HG03103 (cell line): ENCODE measurements at regions not wholly inside any gene's neighbourhood (a gene's known extent, or its start where the extent isn't known, plus 50 kb on each side); places are given as distances from the start of the nearest gene placed in this dataset.
"Not testable (repeated sequence)": the region's sequence is repeated elsewhere in the genome, so short reads cannot be mapped to it uniquely, and the experiment has no call there.

Source experiments
- ATAC-seq: cut with Tn5 transposase; IDR thresholded peaks from one replicate; pipeline ENCODE4 v1.9.1; 2021; ENCODE audit warnings: low read depth; ENCODE audit not compliant: unreplicated experiment

DNA sequence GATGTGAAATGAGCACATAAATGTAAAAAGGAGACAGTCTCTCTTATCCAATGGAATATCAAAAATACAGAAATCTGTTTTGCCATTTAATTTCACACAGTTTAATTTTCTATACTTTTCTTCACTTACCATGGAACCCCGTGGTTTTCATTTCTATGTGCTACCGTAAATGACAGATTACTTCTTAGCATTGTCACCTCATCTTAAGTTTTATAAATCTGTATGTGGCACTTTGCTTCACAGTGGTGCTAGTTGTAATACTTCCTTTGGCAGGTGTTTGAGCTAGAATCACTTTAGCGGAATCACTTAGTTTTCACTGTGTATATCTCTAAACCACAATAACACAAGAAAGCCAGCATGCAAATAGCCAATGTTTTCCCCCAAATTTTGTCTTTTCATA lies 781.9 kb upstream of the MGAT4C start:
- ATAC-seq: no peak

DNA sequence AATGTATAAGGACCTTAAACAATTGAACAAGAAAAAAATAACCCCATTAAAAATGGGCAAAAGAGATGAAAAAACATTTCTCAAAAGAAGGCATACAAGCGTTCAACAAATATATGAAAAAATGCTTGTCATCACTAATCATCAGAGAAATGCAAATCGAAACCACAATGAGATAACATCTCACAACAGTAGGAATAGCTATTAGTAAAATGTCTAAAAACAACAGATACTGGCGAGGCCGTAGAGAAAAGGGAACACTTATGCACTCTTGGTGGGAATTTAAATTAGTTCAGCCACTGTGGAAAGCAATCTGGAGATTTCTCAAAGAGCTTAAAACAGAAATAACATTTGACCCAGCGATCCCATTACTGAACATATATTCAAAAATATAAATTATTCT lies 769.8 kb upstream of the MGAT4C start:
- no peak for ATAC-seq

DNA sequence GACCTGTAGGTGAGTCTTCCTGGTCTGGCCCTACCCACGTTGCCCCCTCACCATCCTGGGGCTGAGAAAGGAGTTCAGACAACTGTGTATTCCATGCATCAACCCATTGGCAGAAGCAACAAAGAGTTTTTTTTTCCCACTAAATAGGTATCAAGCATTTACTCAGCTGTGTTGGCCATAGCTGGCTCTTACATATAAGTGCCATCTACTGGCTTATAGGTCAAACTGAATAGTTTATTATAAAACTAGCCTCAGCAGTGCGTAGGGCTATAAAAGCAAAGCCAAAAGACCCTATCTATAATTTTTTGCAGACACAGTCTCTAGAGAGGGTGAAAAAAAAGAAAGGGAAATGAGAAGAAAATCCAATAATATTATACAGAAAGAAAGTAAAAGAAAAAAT lies 765.2 kb upstream of the MGAT4C start:
- ATAC-seq: no peak

DNA sequence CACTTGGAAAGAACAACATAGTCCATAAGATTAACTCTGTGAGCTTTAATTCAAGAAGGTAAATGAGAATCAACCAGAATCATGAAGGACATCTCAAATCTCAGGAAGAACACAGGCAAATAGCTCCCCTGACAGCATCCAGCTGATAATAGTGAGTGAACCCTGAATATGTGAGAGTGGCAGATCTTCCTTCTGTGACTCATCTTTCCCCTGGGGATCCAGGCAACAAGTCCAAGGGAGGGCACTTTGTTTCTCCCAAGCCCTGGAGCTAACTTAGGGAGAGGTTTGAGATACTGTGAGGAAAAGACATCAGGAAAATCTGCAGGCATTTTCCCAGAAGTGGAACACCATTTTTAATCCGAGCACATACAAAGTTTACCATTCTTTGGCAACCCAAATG lies 763.9 kb upstream of the MGAT4C start:
- ATAC-seq: no peak

GRCh38 chr12:87015352-87015751 lies 759.2 kb upstream of the MGAT4C start:
- ATAC-seq: no peak

- ATAC-seq: no peak
Measured at GRCh38 chr12:87008785-87009384, 752.7 kb upstream of the MGAT4C start.

DNA sequence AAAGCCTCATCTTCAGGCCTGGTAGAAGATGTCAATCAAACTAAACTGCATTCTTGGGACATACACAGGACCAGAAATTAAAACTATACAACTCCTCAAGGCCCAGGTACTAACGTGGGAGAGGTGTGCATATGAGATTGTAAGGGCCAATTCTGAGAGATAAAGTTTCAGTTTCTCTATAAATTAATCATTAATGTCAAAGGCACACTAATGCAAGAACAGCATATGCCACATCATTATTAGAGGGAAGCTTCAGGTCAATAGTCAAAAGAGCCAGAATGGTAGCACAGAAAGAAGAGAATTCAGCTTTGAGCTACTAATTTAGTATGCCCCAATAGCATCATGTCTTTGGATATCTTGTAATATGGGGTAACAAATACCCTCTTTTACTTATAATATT lies 744.9 kb upstream of the MGAT4C start:
- ATAC-seq: no peak

DNA sequence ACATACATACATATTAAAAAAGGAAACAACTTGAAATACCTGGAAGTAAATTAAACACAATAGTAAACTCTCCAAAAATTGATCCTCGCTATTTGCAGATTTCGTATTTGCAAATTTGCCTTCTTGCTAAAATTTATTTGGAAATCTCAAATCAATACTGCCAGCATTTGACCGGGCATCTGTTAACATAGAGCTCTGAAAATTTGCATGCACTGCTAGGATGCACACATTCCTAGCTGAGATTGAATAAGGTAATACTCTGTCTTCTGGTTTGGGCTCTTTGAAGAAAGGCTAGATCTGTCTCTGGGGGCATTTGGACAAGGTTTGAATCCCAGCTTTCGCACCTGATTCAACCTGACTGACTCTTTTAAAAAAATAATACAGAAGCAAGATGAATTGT lies 729.1 kb upstream of the MGAT4C start:
- no peak for ATAC-seq

DNA sequence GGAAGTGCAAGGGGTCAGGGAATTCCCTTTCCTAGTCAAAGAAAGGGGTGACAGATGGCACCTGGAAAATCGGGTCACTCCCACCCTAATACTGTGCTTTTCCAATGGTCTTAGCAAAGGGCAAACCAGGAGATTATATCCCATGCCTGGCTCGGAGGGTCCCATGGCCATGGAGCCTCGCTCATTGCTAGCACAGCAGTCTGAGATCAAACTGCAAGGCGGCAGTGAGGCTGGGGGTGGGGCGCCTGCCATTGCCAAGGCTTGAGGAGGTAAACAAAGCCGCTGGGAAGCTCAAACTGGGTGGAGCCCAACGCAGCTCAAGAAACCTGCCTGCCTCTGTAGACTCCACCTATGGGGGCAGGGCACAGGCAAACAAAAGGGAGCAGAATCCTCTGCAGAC lies 714.4 kb upstream of the MGAT4C start:
- not testable (repeated sequence) for ATAC-seq

DNA sequence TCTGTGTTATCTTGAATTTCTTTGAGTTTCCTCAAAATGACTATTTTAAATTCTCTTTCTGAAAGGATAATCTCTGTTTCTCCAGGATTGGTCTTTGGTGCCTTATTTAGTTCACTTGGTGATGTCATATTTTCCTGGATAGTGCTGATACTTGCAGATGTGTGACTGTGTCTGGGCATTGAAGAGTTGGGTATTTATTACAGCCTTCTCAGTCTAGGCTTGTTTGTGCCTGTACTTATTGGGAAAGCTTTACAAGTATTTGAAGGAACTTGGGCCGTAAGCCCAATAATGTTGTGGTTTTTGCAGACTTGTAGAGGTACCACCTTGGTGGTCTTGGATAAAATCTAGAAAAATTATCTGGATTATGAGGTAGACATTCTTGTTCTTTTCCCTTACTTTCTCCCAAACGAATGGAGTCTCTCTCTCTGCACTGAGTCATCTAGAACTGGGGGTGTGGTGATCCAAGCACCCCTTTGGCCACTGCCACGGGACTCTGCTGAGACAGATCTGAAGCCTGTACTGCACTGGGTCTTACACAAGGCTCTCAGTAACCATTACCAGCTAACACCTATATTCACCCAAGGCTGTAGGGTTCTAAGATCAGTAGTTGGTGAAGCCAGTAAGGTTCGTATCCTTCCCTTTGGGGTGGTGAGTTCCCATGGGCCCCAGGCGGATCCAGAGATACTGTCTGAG lies 703.7 kb upstream of the MGAT4C start:
- no peak for ATAC-seq

DNA sequence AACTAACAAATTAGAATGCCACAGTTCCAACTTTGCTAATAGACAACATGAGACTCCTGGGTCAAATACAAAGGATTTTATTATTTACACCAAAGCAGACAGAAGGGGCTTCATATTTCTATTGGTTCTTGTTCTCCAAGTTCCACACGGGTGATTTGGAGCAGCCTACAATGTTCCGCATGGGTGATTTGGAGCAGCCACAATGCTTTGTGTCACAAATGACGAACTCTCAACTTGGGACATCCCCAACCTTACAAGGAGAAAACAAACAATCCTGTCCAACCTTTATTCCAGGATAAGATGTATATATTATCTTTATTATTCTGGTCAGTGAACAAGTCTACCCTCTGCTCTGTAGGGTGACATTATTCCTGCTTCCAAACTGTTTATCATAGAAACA lies 694.3 kb upstream of the MGAT4C start:
- ATAC-seq: no peak

DNA sequence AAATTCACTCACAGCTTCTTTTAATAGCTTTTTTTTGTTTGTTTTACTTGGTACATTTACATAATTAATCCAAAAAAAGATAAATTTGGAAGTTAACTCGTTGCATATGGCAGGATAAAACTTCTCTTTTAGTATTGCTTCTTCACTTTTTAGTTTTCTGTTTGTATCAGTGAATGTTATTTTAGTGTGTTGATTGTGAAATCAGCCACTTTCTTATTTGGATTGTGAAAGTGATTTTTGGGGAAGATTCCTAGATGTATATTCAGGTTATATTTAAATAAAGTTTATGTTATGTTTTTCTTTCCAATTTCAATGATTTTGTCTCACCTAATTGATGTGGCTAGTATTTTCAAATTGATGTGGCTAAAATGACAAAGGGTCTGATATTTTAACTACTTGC lies 693.9 kb upstream of the MGAT4C start:
- ATAC-seq: no peak

- ATAC-seq: no peak
Measured at GRCh38 chr12:86948851-86949250, 692.7 kb upstream of the MGAT4C start.

DNA sequence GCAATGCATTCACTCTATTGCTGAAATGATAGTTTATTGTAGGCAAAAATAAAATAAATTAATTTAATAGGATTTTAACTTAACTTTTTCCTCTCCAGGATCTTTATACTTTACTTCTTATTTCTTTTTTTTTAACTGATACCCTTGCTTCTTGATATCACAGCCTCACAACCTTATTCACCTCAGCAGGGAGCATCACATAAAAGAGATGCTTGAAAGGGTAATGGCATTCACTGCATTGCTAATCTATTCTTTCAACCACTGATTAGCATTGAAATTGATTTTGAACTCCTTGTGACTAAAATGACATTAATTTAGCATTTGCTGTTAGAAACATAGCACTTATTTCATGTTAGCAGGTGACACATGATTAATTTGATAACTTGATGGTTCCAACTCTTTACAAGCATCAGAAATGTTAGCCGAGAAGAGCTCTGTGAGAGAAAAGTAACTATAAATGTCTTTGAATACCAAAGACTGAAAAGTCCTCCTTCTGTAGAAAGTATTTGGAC lies 689.5 kb upstream of the MGAT4C start:
- ATAC-seq: no peak

GRCh38 chr12:86944197-86944819 lies 688.1 kb upstream of the MGAT4C start:
- not testable (repeated sequence) for ATAC-seq

GRCh38 chr12:86931714-86932113 lies 675.5 kb upstream of the MGAT4C start:
- ATAC-seq: no peak

DNA sequence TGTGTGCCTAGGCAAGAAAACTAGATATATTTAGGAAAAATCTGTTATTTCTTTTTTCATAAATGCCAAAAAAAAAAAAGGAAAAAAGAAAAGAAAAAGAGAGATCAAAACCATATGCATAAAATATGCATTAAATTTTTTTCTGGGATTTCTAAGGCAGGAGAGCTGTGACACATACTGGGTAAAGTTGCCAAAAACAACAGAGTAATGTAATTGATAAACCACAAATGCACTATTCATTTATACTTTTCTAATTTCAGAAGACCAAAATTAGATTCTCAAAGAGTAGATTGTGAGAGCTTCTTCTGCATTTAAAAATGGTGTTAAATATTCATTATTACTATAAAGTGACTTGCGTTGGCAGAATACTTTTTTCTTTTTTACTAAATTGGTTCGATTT lies 673.8 kb upstream of the MGAT4C start:
- no peak for ATAC-seq

DNA sequence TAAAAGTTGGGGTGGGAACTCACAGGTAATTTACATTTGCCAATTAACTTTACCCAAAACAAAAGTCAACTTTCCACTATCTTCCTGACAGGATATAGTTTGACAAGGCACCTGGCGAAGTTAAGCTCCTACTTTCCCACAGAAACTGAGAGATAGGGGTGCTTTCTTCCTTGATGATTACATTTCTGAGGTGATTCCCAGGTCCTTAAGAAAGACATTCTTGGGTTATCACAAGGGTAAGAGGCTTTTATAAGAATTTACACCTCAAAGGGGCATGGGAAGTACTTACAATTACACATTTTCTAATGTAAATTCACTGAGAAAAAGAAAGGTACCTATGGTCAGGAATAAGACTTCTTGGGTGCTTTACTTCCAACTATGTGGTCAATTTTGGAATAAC lies 660.9 kb upstream of the MGAT4C start:
- ATAC-seq: no peak

GRCh38 chr12:86914721-86915120 lies 658.5 kb upstream of the MGAT4C start:
- ATAC-seq: no peak

DNA sequence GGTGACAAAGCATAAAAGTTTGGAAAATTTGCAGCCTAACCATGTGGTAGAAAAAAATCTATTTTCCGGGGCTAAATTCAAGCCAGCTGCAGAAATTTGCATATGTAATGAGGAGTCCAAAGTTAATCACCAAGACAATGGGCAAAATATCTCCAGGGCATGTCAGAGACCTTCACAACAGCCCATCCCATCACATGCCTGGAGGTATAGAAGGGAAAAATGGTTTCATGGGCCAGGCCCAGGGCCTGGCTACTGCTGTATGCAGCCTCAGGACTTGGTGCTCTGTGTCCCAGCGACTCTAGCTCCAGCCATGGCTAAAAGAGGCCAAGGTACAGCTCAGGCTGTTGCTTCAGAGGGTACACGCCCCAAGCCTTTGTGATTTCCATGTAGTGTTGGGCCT lies 655.8 kb upstream of the MGAT4C start:
- no peak for ATAC-seq

- ATAC-seq: no peak
Measured at GRCh38 chr12:86903159-86903558, 647.0 kb upstream of the MGAT4C start.

DNA sequence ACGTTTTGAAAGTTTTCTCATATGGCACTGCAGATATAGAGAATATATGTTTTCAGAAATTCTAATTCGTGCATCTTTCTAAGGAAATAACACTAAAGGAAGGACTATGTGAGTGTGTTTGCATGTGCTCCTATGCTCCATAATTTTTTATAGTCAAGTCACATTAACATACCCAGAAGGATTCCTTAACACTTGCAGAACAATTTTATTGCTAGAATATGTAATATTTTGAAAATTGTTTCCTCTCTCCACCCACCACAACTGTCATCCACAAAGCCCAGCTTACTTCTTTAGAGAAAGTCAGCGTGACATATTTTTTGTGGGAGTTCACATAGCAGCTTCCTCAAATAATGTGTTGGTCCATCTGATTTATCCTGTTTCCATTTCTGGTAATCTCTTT lies 604.6 kb upstream of the MGAT4C start:
- no peak for ATAC-seq
